DND-41 (cell line): ENCODE measurements at regions not wholly inside any gene's neighbourhood (a gene's known extent, or its start where the extent isn't known, plus 50 kb on each side); places are given as distances from the start of the nearest gene placed in this dataset.

Source experiments
- CTCF ChIP-seq: IDR thresholded peaks from 2 replicates; pipeline ENCODE4 v1.5.1; 2012; ENCODE audit warnings: borderline replicate concordance, low read length, moderate library complexity, mild to moderate bottlenecking; ENCODE audit not compliant: poor library complexity, severe bottlenecking; ENCODE audit errors: extremely low read depth
- EZH2 ChIP-seq: IDR thresholded peaks from 3 replicates; pipeline ENCODE4 v1.6.1; 2012; ENCODE audit warnings: borderline replicate concordance, low read depth, mild to moderate bottlenecking, moderate library complexity, low read length, inconsistent platforms; ENCODE audit not compliant: severe bottlenecking

- TF ChIP-seq EZH2: no peak
- no peak for TF ChIP-seq CTCF
Observed at GRCh38 chr2:43101751-43102150, 124.7 kb downstream of the ZFP36L2 start.
